Eye (tissue), 1 donor: ENCODE measurements at regions not wholly inside any gene's neighbourhood (a gene's known extent, or its start where the extent isn't known, plus 50 kb on each side); places are given as distances from the start of the nearest gene placed in this dataset.

Experiments
- DNase-seq: peaks from one replicate; pipeline ENCODE4 v3.0.0-alpha.2; 2015

GRCh38 chr3:87390821-87391220 is 114.4 kb upstream of the POU1F1 start:
- no peak for DNase-seq

DNA sequence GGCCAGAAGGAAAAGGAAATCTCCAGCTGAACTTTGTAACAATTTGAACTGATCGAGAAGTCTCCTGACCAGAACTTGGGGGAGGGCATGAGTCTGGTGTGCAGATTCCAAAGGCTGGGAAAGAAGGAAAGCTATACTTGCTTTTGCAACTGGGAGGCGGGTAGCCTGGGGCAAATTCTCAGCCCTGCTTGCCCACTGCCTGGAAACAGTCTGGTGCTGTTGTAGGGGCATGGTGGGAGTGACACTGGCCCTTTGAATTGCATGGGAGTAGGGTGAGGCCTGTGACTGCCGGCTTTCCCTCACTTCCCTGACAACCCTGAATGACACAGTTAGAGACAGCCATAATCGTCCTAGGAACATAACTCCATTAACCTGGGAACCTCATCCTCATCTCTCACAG is 114.0 kb upstream of the POU1F1 start:
- no peak for DNase-seq

GRCh38 chr3:87375231-87375682 is 98.9 kb upstream of the POU1F1 start:
- DNase-seq = no peak

DNA sequence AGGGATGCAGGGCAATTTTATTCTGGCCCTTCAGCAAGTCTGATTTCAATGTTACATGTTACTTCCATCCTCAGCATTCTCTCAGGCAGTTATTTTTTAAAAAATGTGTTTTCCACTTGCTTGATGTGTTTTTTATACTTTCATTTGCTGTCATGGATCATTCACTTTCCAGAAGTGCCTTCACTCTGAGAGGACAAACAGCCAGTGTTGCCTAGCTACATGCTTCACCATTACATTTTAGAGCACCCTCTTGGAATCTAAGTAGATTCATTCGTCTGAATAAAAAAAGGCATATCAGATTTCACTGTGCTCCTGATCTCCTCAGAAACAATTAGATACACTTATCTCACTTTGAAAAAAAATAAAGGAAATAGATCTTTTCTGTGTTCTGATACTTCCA is 93.6 kb upstream of the POU1F1 start:
- DNase-seq = no peak

- no peak for DNase-seq
Observed at GRCh38 chr3:87367736-87368135, 91.4 kb upstream of the POU1F1 start.

DNA sequence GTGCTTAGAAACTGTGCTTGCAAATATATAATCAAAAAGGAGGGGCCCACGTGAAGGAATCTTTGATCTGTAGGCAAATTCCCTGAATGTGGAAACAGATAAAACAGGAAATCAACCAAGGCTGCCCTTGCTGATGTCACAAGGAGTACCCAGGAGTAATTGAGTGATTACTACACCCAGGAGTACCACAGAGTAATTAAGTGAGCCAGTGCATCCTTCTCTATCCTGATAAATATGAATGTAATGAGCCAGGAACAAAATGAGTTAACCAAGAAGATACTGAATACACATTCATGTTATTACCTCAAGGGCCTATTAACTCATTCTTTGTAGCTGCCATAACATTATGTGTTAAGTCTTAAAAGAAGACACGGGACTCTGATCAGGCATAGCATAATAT is 87.3 kb upstream of the POU1F1 start:
- DNase-seq = no peak

DNA sequence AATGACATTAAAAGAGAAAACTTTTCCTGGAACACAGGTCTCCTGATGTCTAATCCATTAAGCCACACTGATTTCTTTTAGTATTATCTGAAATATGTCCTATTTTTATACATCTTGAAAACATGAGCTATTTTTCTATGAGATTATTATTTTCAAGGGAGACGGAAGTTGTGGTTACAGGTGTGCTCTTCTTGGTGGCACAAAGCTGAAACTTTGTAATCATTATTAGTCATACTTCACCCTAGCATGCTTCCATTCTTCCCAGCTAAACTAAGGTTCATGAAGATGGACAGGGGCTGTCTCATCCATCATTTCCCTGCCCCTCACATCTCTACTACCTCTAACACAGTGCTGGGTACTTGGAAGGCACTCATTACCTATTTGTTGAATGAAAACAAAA is 85.6 kb upstream of the POU1F1 start:
- DNase-seq = no peak

GRCh38 chr3:87361271-87361670 is 84.9 kb upstream of the POU1F1 start:
- DNase-seq = no peak

GRCh38 chr3:87359826-87360225 is 83.4 kb upstream of the POU1F1 start:
- peak; percentile 21 for DNase-seq

- DNase-seq = no peak
Observed at GRCh38 chr3:87359025-87359424, 82.6 kb upstream of the POU1F1 start.

DNA sequence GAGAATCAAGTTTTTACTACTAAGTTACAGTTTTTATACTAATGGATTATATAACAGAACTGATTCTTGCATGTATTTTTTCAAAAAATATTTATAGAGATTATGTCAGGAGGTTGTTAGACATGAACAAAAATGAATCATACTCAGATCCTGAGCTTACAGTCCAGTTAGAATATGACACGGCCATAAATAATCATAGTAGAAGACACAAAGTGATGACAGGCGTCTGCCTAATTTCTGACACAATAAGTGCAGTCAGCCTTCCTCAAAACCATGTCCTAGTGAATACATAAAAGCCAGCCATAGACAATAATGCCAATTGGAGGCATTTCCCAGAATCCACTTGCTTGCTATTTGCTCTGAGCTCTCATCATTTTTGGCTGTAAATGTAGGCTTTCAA is 81.7 kb upstream of the POU1F1 start:
- DNase-seq = no peak

DNA sequence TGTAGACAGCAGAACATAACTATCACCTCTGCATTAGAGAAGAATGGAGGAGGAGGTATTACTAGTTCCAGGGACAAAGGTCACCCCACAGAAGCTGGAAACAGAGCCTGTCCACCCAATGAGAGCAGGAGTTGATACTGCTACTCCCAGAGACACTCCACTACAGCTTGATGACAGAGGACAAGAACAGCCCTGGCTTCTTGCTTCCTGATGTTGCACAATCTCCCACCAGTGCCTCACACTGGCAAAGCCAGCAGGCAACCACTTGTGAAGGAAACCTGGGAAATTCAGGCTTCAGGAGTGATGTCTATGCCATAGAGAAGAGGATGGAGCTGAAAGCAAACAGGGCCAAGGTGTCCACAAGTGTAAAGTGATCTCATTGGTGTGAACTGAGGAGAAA is 78.0 kb upstream of the POU1F1 start:
- DNase-seq = no peak

GRCh38 chr3:87351937-87352336 is 75.6 kb upstream of the POU1F1 start:
- DNase-seq = no peak

DNA sequence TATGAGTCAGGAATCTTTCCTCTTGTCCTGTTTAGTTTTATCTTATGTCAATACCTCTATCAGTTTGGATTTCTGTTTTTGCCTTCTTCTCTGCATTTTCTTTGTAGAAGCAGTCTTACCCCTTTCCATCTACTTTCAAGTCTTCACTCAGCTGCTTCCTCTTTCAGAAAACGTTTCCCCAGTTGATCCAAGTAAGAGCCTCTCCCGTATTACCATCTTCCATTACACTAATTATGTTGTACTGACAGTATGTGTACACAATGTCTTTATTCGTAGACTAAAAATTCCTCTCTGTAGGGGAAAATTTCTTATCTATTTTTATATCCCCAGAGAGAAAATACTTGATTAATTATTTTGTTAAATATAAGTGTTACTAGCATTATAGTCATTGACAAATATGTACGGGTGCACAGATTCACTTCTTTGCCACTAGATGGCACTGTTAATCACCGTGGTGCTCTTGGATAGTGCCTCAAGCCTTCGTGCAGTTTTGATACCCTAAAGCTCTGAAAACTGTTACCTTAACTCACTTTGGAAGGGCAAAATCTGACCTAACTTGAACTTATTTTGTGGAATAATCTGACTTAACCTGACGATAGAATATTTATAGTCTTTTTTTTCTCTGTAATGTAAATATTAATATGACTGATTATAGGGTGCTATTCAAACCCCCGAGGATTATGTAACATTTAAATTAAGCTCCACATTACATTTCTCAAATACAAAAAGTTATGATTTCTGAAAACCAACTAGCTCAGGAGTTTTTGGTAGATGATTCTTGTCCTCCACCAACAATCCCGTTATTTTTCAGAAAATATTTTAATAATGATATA is 74.2 kb upstream of the POU1F1 start:
- DNase-seq = peak; percentile 72

DNA sequence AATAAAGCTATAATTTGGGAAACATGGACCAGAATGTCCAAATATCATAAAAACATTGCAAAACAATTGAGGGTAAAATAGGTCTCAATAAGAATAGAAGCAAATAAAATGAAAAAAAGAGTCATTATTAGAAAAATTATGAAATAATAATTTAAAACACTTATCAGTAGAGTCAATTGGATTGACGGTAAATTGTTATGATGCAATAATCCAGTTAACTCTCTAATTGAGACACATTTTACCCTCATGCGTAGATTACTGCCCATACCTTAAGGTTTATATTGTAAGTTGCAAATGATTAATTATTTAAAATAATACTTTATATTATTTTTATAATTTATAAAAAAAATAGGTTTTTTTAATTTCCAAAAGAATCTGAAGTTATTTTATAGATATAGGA is 73.4 kb upstream of the POU1F1 start:
- no peak for DNase-seq

DNA sequence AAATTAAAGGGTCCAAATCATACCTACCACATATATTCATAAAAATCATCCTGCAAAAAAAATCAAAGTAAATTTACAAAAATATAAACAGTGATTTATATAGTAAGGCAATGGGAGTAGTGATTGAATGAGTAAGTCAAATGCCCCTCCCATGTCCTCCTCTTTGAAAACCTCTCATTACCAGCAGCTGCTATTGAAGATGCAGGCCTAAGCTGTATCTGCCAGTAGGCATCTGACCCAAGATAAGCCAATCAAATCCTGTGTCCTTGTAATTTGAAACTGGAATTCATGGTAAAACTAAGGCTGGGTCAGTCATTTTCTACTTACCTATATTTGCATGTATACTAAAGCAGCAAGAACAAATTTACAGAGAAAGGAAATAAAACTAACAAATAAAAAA is 60.4 kb upstream of the POU1F1 start:
- DNase-seq = no peak

- no peak for DNase-seq
Observed at GRCh38 chr3:87335931-87336330, 59.5 kb upstream of the POU1F1 start.

GRCh38 chr3:87333393-87333892 is 57.1 kb upstream of the POU1F1 start:
- no peak for DNase-seq

- no peak for DNase-seq
Observed at GRCh38 chr3:87332789-87333188, 56.4 kb upstream of the POU1F1 start.

GRCh38 chr3:87329065-87329464 is 52.7 kb upstream of the POU1F1 start:
- no peak for DNase-seq
